ENCODE measurements at regions not wholly inside any gene's neighbourhood (a gene's known extent, or its start where the extent isn't known, plus 50 kb on each side); places are given as distances from the start of the nearest gene placed in this dataset.

- Histone ChIP-seq H3K36me3 (no peaks in the 10 kb centered on the region), H3K9me3 (no peaks in the 10 kb centered on the region), H3K27me3 (peaks cover 8% of the 10 kb centered on the region; the same call in 1 of the 2 replicates), H3K4me3 (ENCODE audit: low read depth, low read length) (no peak overlapping the region), H3K4me1 (no peaks in the 10 kb centered on the region)
- no peak for TF ChIP-seq CTCF (IDR thresholded peaks at IDR 0.05; ENCODE audit: low read depth, low read length)
- DNase-seq = no peak
These were observed 185.3 kb upstream of the WWC1 start for GRCh38 chr5:168106008-168106761.

- TF ChIP-seq CTCF (IDR thresholded peaks at IDR 0.05; ENCODE audit: low read depth, low read length) = no peak
- H3K36me3 ChIP-seq = no peaks in the 10 kb centered on the region
These were observed 182.0 kb upstream of the WWC1 start for GRCh38 chr5:168109441-168109840.

GRCh38 chr5:168110384-168110783 is 181.1 kb upstream of the WWC1 start:
- no peak for TF ChIP-seq CTCF (IDR thresholded peaks at IDR 0.05; ENCODE audit: low read depth, low read length)
- Histone ChIP-seq H3K27me3 (no peaks in the 10 kb centered on the region), H3K4me3 (ENCODE audit: low read depth, low read length) (no peak overlapping the region), H3K9me3 (no peaks in the 10 kb centered on the region), H3K4me1 (no peaks in the 10 kb centered on the region), H3K36me3 (no peaks in the 10 kb centered on the region)
- no peak for DNase-seq

More at GRCh38 chr5:168109441-168109840, 182.0 kb upstream of the WWC1 start:
- H3K9me3 ChIP-seq = no peaks in the 10 kb centered on the region
- no peak overlapping the region for H3K4me3 ChIP-seq (ENCODE audit: low read depth, low read length)
- DNase-seq = no peak
- H3K27me3 ChIP-seq = no peaks in the 10 kb centered on the region
- no peaks in the 10 kb centered on the region for H3K4me1 ChIP-seq

- TF ChIP-seq CTCF (IDR thresholded peaks at IDR 0.05; ENCODE audit: low read depth, low read length) = no peak
- H3K4me3 ChIP-seq (ENCODE audit: low read depth, low read length) = no peak overlapping the region
- DNase-seq = no peak
- H3K36me3 ChIP-seq = no peaks in the 10 kb centered on the region
- no peaks in the 10 kb centered on the region for H3K9me3 ChIP-seq
- H3K4me1 ChIP-seq = no peaks in the 10 kb centered on the region
- H3K27me3 ChIP-seq = no peaks in the 10 kb centered on the region
These were observed 180.3 kb upstream of the WWC1 start for GRCh38 chr5:168110870-168111832.

GRCh38 chr5:168114444-168115017 is 176.9 kb upstream of the WWC1 start:
- no peaks in the 10 kb centered on the region for H3K36me3 ChIP-seq
- no peaks in the 10 kb centered on the region for H3K9me3 ChIP-seq
- no peaks in the 10 kb centered on the region for H3K4me1 ChIP-seq
- peak; percentile 83 for DNase-seq
- TF ChIP-seq CTCF (IDR thresholded peaks at IDR 0.05; ENCODE audit: low read depth, low read length) = peak; percentile 97
- H3K27me3 ChIP-seq = no peaks in the 10 kb centered on the region
- H3K4me3 ChIP-seq (ENCODE audit: low read depth, low read length) = no peak overlapping the region

Measured in BE2C (cell line).